ENCODE measurements at regions not wholly inside any gene's neighbourhood (a gene's known extent, or its start where the extent isn't known, plus 50 kb on each side); places are given as distances from the start of the nearest gene placed in this dataset.

- H3K9me3 ChIP-seq, result no peaks in the 10 kb centered on the region
- intact Hi-C loops (cut with DNase I), result no loop called here
- H3K27ac ChIP-seq, result no peak overlapping the region
- TF ChIP-seq POLR2AphosphoS5 (IDR thresholded peaks at IDR 0.05; ENCODE audit: insufficient read depth in 1 of 2, low read depth in 1 of 2), result no peak
- TF ChIP-seq POLR2A (IDR thresholded peaks at IDR 0.05), result no peak
- no peak for TF ChIP-seq CTCF (IDR thresholded peaks at IDR 0.05)
- no peaks in the 10 kb centered on the region for H3K27me3 ChIP-seq
- H3K4me1 ChIP-seq, result no peaks in the 10 kb centered on the region
- H3K36me3 ChIP-seq, result no peaks in the 10 kb centered on the region
- no peak overlapping the region for H3K4me3 ChIP-seq
- DNase-seq (ENCODE audit: extremely low spot score in 2 of 2), result no peak
These were observed 956.3 kb upstream of the CDH6 start for GRCh38 chr5:30237189-30237588.

GRCh38 chr5:30209755-30210154 is 983.7 kb upstream of the CDH6 start:
- no peaks in the 10 kb centered on the region for H3K4me1 ChIP-seq
- no peak for TF ChIP-seq POLR2AphosphoS5 (IDR thresholded peaks at IDR 0.05; ENCODE audit: insufficient read depth in 1 of 2, low read depth in 1 of 2)
- TF ChIP-seq CTCF (IDR thresholded peaks at IDR 0.05), result no peak
- no peak for TF ChIP-seq POLR2A (IDR thresholded peaks at IDR 0.05)
- no peaks in the 10 kb centered on the region for H3K36me3 ChIP-seq
- DNase-seq (ENCODE audit: extremely low spot score in 2 of 2), result no peak
- no peak overlapping the region for H3K4me3 ChIP-seq
- H3K27me3 ChIP-seq, result no peaks in the 10 kb centered on the region
- no peak overlapping the region for H3K27ac ChIP-seq
- no peaks in the 10 kb centered on the region for H3K9me3 ChIP-seq
- intact Hi-C loops (cut with DNase I), result no loop called here

GRCh38 chr5:30197662-30198061 is 995.8 kb upstream of the CDH6 start:
- intact Hi-C loops (cut with DNase I), result no loop called here
- H3K36me3 ChIP-seq, result no peaks in the 10 kb centered on the region
- TF ChIP-seq POLR2AphosphoS5 (IDR thresholded peaks at IDR 0.05; ENCODE audit: insufficient read depth in 1 of 2, low read depth in 1 of 2) (no peak), CTCF (IDR thresholded peaks at IDR 0.05) (no peak), POLR2A (IDR thresholded peaks at IDR 0.05) (no peak)

GRCh38 chr5:30195036-30195435 is 998.5 kb upstream of the CDH6 start:
- intact Hi-C loops (cut with DNase I), result no loop called here
- TF ChIP-seq POLR2A (IDR thresholded peaks at IDR 0.05) (no peak), POLR2AphosphoS5 (IDR thresholded peaks at IDR 0.05; ENCODE audit: insufficient read depth in 1 of 2, low read depth in 1 of 2) (no peak), CTCF (IDR thresholded peaks at IDR 0.05) (no peak)
- H3K27me3 ChIP-seq, result no peaks in the 10 kb centered on the region

More at GRCh38 chr5:30197662-30198061, 995.8 kb upstream of the CDH6 start:
- H3K27me3 ChIP-seq, result no peaks in the 10 kb centered on the region
- H3K4me3 ChIP-seq, result no peak overlapping the region
- no peaks in the 10 kb centered on the region for H3K9me3 ChIP-seq
- no peak overlapping the region for H3K27ac ChIP-seq
- no peaks in the 10 kb centered on the region for H3K4me1 ChIP-seq
- DNase-seq (ENCODE audit: extremely low spot score in 2 of 2), result no peak

GRCh38 chr5:30194595-30194994 is 998.9 kb upstream of the CDH6 start:
- Histone ChIP-seq H3K27me3 (no peaks in the 10 kb centered on the region), H3K36me3 (no peaks in the 10 kb centered on the region), H3K9me3 (no peaks in the 10 kb centered on the region), H3K4me3 (no peak overlapping the region), H3K27ac (no peak overlapping the region), H3K4me1 (no peaks in the 10 kb centered on the region)
- no peak for DNase-seq (ENCODE audit: extremely low spot score in 2 of 2)
- intact Hi-C loops (cut with DNase I), result no loop called here
- TF ChIP-seq CTCF (IDR thresholded peaks at IDR 0.05) (no peak), POLR2A (IDR thresholded peaks at IDR 0.05) (no peak), POLR2AphosphoS5 (IDR thresholded peaks at IDR 0.05; ENCODE audit: insufficient read depth in 1 of 2, low read depth in 1 of 2) (no peak)

More at GRCh38 chr5:30195036-30195435, 998.5 kb upstream of the CDH6 start:
- DNase-seq (ENCODE audit: extremely low spot score in 2 of 2), result no peak
- Histone ChIP-seq H3K9me3 (no peaks in the 10 kb centered on the region), H3K4me1 (no peaks in the 10 kb centered on the region), H3K4me3 (no peak overlapping the region), H3K27ac (no peak overlapping the region), H3K36me3 (no peaks in the 10 kb centered on the region)
